CD14-positive monocyte (primary cell): ENCODE measurements at regions not wholly inside any gene's neighbourhood (a gene's known extent, or its start where the extent isn't known, plus 50 kb on each side); places are given as distances from the start of the nearest gene placed in this dataset.

Source experiments
- DNase-seq, 3 donors: peaks; one replicate each; pipeline ENCODE4 v3.0.0-alpha.2; 2011 to 2022
- H2AFZ ChIP-seq: 2 replicates; pipeline ENCODE4 v1.6.0; 2012; ENCODE audit warnings: mild to moderate bottlenecking, low read depth, low read length, inconsistent platforms; ENCODE audit not compliant: insufficient read depth, poor library complexity, severe bottlenecking
- H3K27ac ChIP-seq, 2 donors: 1 replicate in 1 of 2; 2 replicates in 1 of 2; pipeline ENCODE4 v1.5.1; 2012 to 2013; ENCODE audit warnings: low read length in 2 of 2, control low read depth in 1 of 2, inconsistent platforms in 1 of 2, low read depth in 1 of 2, mild to moderate bottlenecking in 1 of 2
- H3K27me3 ChIP-seq, 2 donors: one replicate each; pipeline versions ENCODE4 v1.6.0 to v1.6.1; 2011 to 2013; ENCODE audit warnings: low read length in 2 of 2; ENCODE audit not compliant: control insufficient read depth in 2 of 2, insufficient read depth in 2 of 2
- H3K36me3 ChIP-seq, 2 donors: replicated peaks in 1 of 2; 1 replicate in 1 of 2; 2 replicates in 1 of 2; pipeline versions ENCODE4 v1.5.1 to v1.6.1; 2012 to 2013; ENCODE audit warnings: low read length in 2 of 2, control low read depth in 1 of 2, inconsistent platforms in 1 of 2, mild to moderate bottlenecking in 1 of 2; ENCODE audit not compliant: insufficient read depth in 2 of 2, control insufficient read depth in 1 of 2
- H3K4me1 ChIP-seq, 2 donors: 1 replicate in 1 of 2; 2 replicates in 1 of 2; pipeline versions ENCODE4 v1.5.1 to v1.6.1; 2012 to 2013; ENCODE audit warnings: low read length in 2 of 2, control low read depth in 1 of 2, inconsistent platforms in 1 of 2, mild to moderate bottlenecking in 1 of 2, moderate library complexity in 1 of 2; ENCODE audit not compliant: insufficient read depth in 2 of 2, control insufficient read depth in 1 of 2
- H3K4me2 ChIP-seq: replicated peaks from 2 replicates; pipeline ENCODE3; 2012; ENCODE audit warnings: low read length, moderate library complexity, mild to moderate bottlenecking; ENCODE audit not compliant: poor library complexity, severe bottlenecking; ENCODE audit errors: extremely low read depth
- H3K4me3 ChIP-seq, 3 experiments: fragments of 200-600 bp in 1 of 3; sonication (generic) in 1 of 3; replicated peaks in 1 of 3; 1 replicate in 2 of 3; 2 replicates in 1 of 3; pipeline ENCODE4 v1.5.1; 2011 to 2013; ENCODE audit warnings: low read length in 3 of 3, mild to moderate bottlenecking in 3 of 3, control low read depth in 2 of 3, low read depth in 2 of 3, inconsistent platforms in 1 of 3, moderate library complexity in 1 of 3
- H3K79me2 ChIP-seq: 2 replicates; pipeline ENCODE4 v1.6.0; 2012; ENCODE audit warnings: mild to moderate bottlenecking, control low read depth, inconsistent platforms, low read length, moderate library complexity; ENCODE audit not compliant: insufficient read depth
- H3K9ac ChIP-seq: 2 replicates; pipeline ENCODE4 v1.6.0; 2017; ENCODE audit warnings: low read length, mild to moderate bottlenecking; ENCODE audit not compliant: insufficient read depth, poor library complexity, severe bottlenecking
- H3K9me3 ChIP-seq, 2 donors: replicated peaks in 1 of 2; 1 replicate in 1 of 2; 2 replicates in 1 of 2; pipeline versions ENCODE4 v1.5.1 to v1.6.1; 2012 to 2013; ENCODE audit warnings: low read length in 2 of 2, control low read depth in 1 of 2; ENCODE audit not compliant: control insufficient read depth in 1 of 2, insufficient read depth in 1 of 2
- H4K20me1 ChIP-seq: 2 replicates; pipeline ENCODE4 v1.6.0; 2012; ENCODE audit warnings: mild to moderate bottlenecking, low read length, control low read depth, moderate library complexity; ENCODE audit not compliant: insufficient read depth
- H3K27ac Mint-ChIP-seq, 7 donors: one replicate each; pipeline ENCODE4 v1.8.0; 2020; ENCODE audit warnings: mild to moderate bottlenecking in 7 of 7, mixed read lengths in 7 of 7, moderate library complexity in 6 of 7, inconsistent platforms in 2 of 7
- H3K27me3 Mint-ChIP-seq, 3 donors: one replicate each; pipeline ENCODE4 v1.8.0; 2021 to 2022; ENCODE audit warnings: low read depth in 3 of 3, mild to moderate bottlenecking in 3 of 3, mixed read lengths in 3 of 3, moderate library complexity in 3 of 3, inconsistent platforms in 1 of 3
- H3K36me3 Mint-ChIP-seq, 2 donors: one replicate each; pipeline ENCODE4 v1.8.0; 2020; ENCODE audit warnings: mixed read lengths in 2 of 2, inconsistent platforms in 1 of 2, mild to moderate bottlenecking in 1 of 2
- H3K4me1 Mint-ChIP-seq: one replicate; pipeline ENCODE4 v1.8.0; 2020; ENCODE audit warnings: mild to moderate bottlenecking, mixed read lengths
- H3K4me3 Mint-ChIP-seq, 2 donors: one replicate each; pipeline ENCODE4 v1.8.0; 2020; ENCODE audit warnings: mild to moderate bottlenecking in 2 of 2, mixed read lengths in 2 of 2, moderate library complexity in 1 of 2
- H3K9me3 Mint-ChIP-seq, 7 donors: one replicate each; pipeline ENCODE4 v1.8.0; 2020 to 2022; ENCODE audit warnings: mixed read lengths in 7 of 7, mild to moderate bottlenecking in 6 of 7, moderate library complexity in 6 of 7, inconsistent platforms in 2 of 7
- CTCF ChIP-seq: fragments of 200-600 bp; IDR thresholded peaks from one replicate; pipeline ENCODE4 v1.8.0; 2022; ENCODE audit warnings: antibody characterized with exemption, mild to moderate bottlenecking
- WGBS: methylation state at CpG from one replicate; pipeline ENCODE4 v1.1.5; 2013; ENCODE audit warnings: missing lambda C conversion rate; ENCODE audit not compliant: insufficient coverage; 5-methylcytosine and 5-hydroxymethylcytosine counted together
- intact Hi-C, 2 donors: fragments of 100-400 bp; cut with micrococcal nuclease; formaldehyde crosslinking; loops; one replicate each; pipeline versions ENCODE4 v1.15.0 to v1.15.1; 2023

- Mint-ChIP-seq H3K9me3 (peaks cover 0 to 7% (median 0%) of the 10 kb centered on the region in 7 donors), H3K36me3 (no peaks in the 10 kb centered on the region), H3K4me3 (no peak overlapping the region), H3K27me3 (peaks cover 0 to 19% (median 5%) of the 10 kb centered on the region in 3 donors), H3K27ac (no peak overlapping the region), H3K4me1 (no peaks in the 10 kb centered on the region)
- no peaks in the 10 kb centered on the region for H3K9me3 ChIP-seq
- no peak for TF ChIP-seq CTCF
- DNase-seq: no peak
- H2AFZ ChIP-seq: no peak overlapping the region
- no peaks in the 10 kb centered on the region for H4K20me1 ChIP-seq
- intact Hi-C loops: no loop called here
- H3K4me3 ChIP-seq: no peak overlapping the region
- H3K27ac ChIP-seq: no peak overlapping the region
- no peaks in the 10 kb centered on the region for H3K79me2 ChIP-seq
- 88% methylated on average over 14 of the region's 18 CpGs for WGBS
- H3K9ac ChIP-seq: no peak overlapping the region
- no peak overlapping the region for H3K4me2 ChIP-seq
- no peaks in the 10 kb centered on the region for H3K27me3 ChIP-seq
- H3K4me1 ChIP-seq: no peaks in the 10 kb centered on the region
- no peaks in the 10 kb centered on the region for H3K36me3 ChIP-seq
Measured at GRCh38 chr19:30208436-30209060, 163.6 kb upstream of the ZNF536 start.

GRCh38 chr19:30209617-30210600 lies 162.3 kb upstream of the ZNF536 start:
- Histone ChIP-seq H3K9me3 (no peaks in the 10 kb centered on the region), H3K4me3 (no peak overlapping the region), H3K27ac (no peak overlapping the region), H4K20me1 (no peaks in the 10 kb centered on the region), H3K4me2 (no peak overlapping the region), H3K4me1 (no peaks in the 10 kb centered on the region), H3K36me3 (no peaks in the 10 kb centered on the region), H3K9ac (no peak overlapping the region), H2AFZ (no peak overlapping the region), H3K79me2 (no peaks in the 10 kb centered on the region), H3K27me3 (no peaks in the 10 kb centered on the region)
- no peaks in the 10 kb centered on the region for H3K36me3 Mint-ChIP-seq
- peak overlapping the region in 1 of 2 donors; percentile 17 for H3K4me3 Mint-ChIP-seq
- H3K9me3 Mint-ChIP-seq: peaks cover 0 to 4% (median 0%) of the 10 kb centered on the region in 7 donors
- 83% methylated on average over 17 of the region's 19 CpGs for WGBS
- no peak for TF ChIP-seq CTCF
- H3K4me1 Mint-ChIP-seq: peaks cover 3% of the 10 kb centered on the region
- peaks cover 0 to 24% (median 5%) of the 10 kb centered on the region in 3 donors for H3K27me3 Mint-ChIP-seq
- H3K27ac Mint-ChIP-seq: no peak overlapping the region
- no peak for DNase-seq
- intact Hi-C loops: no loop called here
